GM23338 (cell line): ENCODE measurements at regions not wholly inside any gene's neighbourhood (a gene's known extent, or its start where the extent isn't known, plus 50 kb on each side); places are given as distances from the start of the nearest gene placed in this dataset.

Source experiments
- ATAC-seq: fragments of 200-7000 bp; cut with Tn5 transposase; 3 replicates; pipeline ENCODE4 v1.9.1; 2020
- DNase-seq: peaks from one replicate; pipeline ENCODE4 v3.0.0-alpha.2; 2015; ENCODE audit warnings: low spot score
- H2AFZ ChIP-seq: fragments of 200-600 bp; sonication (generic); 2 replicates; pipeline ENCODE4 v1.8.0; 2016; ENCODE audit warnings: antibody characterized with exemption, mild to moderate bottlenecking, moderate library complexity
- H3F3A ChIP-seq: fragments of 200-600 bp; sonication (generic); replicated peaks from 2 replicates; pipeline ENCODE4 v1.8.0; 2017; ENCODE audit warnings: antibody characterized with exemption, mixed run types, low read depth
- H3K27ac ChIP-seq: fragments of 200-600 bp; sonication (generic); 2 replicates; pipeline ENCODE4 v1.6.1; 2016; ENCODE audit warnings: low read depth
- H3K27me3 ChIP-seq: fragments of 200-600 bp; sonication (generic); 2 replicates; pipeline ENCODE4 v1.8.0; 2016; ENCODE audit warnings: mild to moderate bottlenecking, mixed run types, moderate library complexity; ENCODE audit not compliant: insufficient read depth
- H3K36me3 ChIP-seq: fragments of 200-600 bp; sonication (generic); 2 replicates; pipeline ENCODE4 v1.8.0; 2016; ENCODE audit warnings: mild to moderate bottlenecking; ENCODE audit not compliant: insufficient read depth
- H3K4me1 ChIP-seq: fragments of 200-600 bp; sonication (generic); 2 replicates; pipeline ENCODE4 v1.8.0; 2016; ENCODE audit warnings: mild to moderate bottlenecking, moderate library complexity; ENCODE audit not compliant: insufficient read depth
- H3K4me2 ChIP-seq: fragments of 200-600 bp; sonication (generic); 2 replicates; pipeline ENCODE4 v1.7.1; 2017; ENCODE audit warnings: mixed run types
- H3K4me3 ChIP-seq: fragments of 200-600 bp; sonication (generic); 2 replicates; pipeline ENCODE4 v1.6.1; 2016; ENCODE audit warnings: mixed run types
- H3K79me2 ChIP-seq: fragments of 200-600 bp; sonication (generic); replicated peaks from 2 replicates; pipeline ENCODE4 v1.8.0; 2017; ENCODE audit warnings: mild to moderate bottlenecking; ENCODE audit not compliant: insufficient read depth
- H3K9me2 ChIP-seq: fragments of 200-600 bp; sonication (generic); 2 replicates; pipeline ENCODE4 v1.8.0; 2017; ENCODE audit not compliant: insufficient read depth
- H4K20me1 ChIP-seq: fragments of 200-600 bp; sonication (generic); replicated peaks from 2 replicates; pipeline ENCODE4 v1.8.0; 2017; ENCODE audit warnings: mild to moderate bottlenecking; ENCODE audit not compliant: insufficient read depth
- H3K27ac Mint-ChIP-seq: 2 replicates; pipeline ENCODE4 v1.8.0; 2020; ENCODE audit warnings: inconsistent platforms, mild to moderate bottlenecking, moderate library complexity, mixed read lengths
- H3K27me3 Mint-ChIP-seq: 3 replicates; pipeline ENCODE4 v1.8.0; 2022; ENCODE audit warnings: low read depth, mild to moderate bottlenecking, moderate library complexity, mixed read lengths, inconsistent platforms; ENCODE audit not compliant: insufficient read depth, poor library complexity
- H3K36me3 Mint-ChIP-seq: 3 replicates; pipeline ENCODE4 v1.8.0; 2021; ENCODE audit warnings: low read depth, mild to moderate bottlenecking, inconsistent platforms, moderate library complexity, mixed read lengths
- H3K4me1 Mint-ChIP-seq: 3 replicates; pipeline ENCODE4 v1.8.0; 2020; ENCODE audit warnings: mild to moderate bottlenecking, inconsistent platforms, mixed read lengths
- H3K4me3 Mint-ChIP-seq: 3 replicates; pipeline ENCODE4 v1.8.0; 2021; ENCODE audit warnings: moderate library complexity, mild to moderate bottlenecking, inconsistent platforms, mixed read lengths
- H3K9me3 Mint-ChIP-seq: 3 replicates; pipeline ENCODE4 v1.8.0; 2020; ENCODE audit warnings: moderate library complexity, mild to moderate bottlenecking, inconsistent platforms, mixed read lengths
- CREB1 ChIP-seq: fragments of 250-450 bp; sonication (Bioruptor Pico); IDR thresholded peaks from 2 replicates; pipeline ENCODE4 v1.5.0; 2020; ENCODE audit warnings: low read depth, mild to moderate bottlenecking, moderate library complexity
- EZH2 ChIP-seq: fragments of 200-600 bp; sonication (generic); IDR thresholded peaks from one replicate; pipeline ENCODE4 v1.8.0; 2017; ENCODE audit warnings: antibody characterized with exemption, mild to moderate bottlenecking, low read depth; ENCODE audit not compliant: unreplicated experiment
- EZH2phosphoT487 ChIP-seq: fragments of 200-600 bp; sonication (generic); IDR thresholded peaks from one replicate; pipeline ENCODE4 v1.8.1; 2018; ENCODE audit warnings: antibody characterized with exemption; ENCODE audit not compliant: unreplicated experiment
- POLR2AphosphoS5 ChIP-seq: IDR thresholded peaks from 2 replicates; pipeline ENCODE4 v1.6.1; 2016; ENCODE audit warnings: antibody characterized with exemption, low read depth
- ZNF331 ChIP-seq: fragments of 250-450 bp; sonication (Bioruptor Pico); IDR thresholded peaks from 2 replicates; pipeline ENCODE4 v1.5.0; 2020; ENCODE audit warnings: low read depth, mild to moderate bottlenecking, moderate library complexity
- ZNF462 ChIP-seq: fragments of 250-450 bp; sonication (Bioruptor Pico); IDR thresholded peaks from 2 replicates; pipeline ENCODE4 v1.5.0; 2020; ENCODE audit warnings: mild to moderate bottlenecking, moderate library complexity
- TF ChIP-seq, protein P1 (sequence below), 2 experiments: fragments of 200-600 bp in 1 of 2; sonication (generic) in 1 of 2; conservative IDR thresholded peaks; 2 replicates each; pipeline versions ENCODE4 v1.5.1 to v1.6.1; 2016 to 2017; ENCODE audit warnings: antibody characterized with exemption in 2 of 2, low read depth in 2 of 2, mild to moderate bottlenecking in 2 of 2, moderate library complexity in 1 of 2

DNA sequence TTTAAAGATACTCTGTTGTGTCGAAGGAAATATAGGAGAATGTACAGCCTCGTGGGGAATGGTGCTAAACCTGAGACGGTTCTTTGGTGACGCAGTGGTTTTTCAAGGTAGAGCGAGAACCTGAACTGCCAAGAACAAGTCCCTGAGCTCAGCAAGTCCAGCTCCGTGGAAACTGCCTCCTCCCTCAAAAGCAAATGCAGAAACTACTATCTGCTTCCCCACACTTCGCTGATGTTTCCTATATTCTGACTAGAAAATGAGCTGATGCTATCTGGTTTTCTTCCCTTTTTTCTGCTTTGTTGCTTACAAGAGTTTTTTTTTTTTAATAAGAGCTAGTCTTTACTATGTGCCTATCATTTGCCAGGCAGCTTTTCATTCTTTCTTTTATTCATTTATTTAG lies 85.3 kb upstream of the LY86 start (continued):
- TF ChIP-seq ZNF462 (CRISPR knock-in tag) = no peak
- no peak for TF ChIP-seq POLR2AphosphoS5
- TF ChIP-seq ZNF331 (CRISPR knock-in tag) = no peak
- TF ChIP-seq, protein P1, sequence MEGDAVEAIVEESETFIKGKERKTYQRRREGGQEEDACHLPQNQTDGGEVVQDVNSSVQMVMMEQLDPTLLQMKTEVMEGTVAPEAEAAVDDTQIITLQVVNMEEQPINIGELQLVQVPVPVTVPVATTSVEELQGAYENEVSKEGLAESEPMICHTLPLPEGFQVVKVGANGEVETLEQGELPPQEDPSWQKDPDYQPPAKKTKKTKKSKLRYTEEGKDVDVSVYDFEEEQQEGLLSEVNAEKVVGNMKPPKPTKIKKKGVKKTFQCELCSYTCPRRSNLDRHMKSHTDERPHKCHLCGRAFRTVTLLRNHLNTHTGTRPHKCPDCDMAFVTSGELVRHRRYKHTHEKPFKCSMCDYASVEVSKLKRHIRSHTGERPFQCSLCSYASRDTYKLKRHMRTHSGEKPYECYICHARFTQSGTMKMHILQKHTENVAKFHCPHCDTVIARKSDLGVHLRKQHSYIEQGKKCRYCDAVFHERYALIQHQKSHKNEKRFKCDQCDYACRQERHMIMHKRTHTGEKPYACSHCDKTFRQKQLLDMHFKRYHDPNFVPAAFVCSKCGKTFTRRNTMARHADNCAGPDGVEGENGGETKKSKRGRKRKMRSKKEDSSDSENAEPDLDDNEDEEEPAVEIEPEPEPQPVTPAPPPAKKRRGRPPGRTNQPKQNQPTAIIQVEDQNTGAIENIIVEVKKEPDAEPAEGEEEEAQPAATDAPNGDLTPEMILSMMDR (conservative IDR thresholded peaks at IDR 0.05; ENCODE audit: low read depth in 2 of 2) = no peak
- TF ChIP-seq CREB1 (CRISPR knock-in tag) = no peak

- Histone ChIP-seq H3F3A (no peaks in the 10 kb centered on the region), H3K36me3 (no peaks in the 10 kb centered on the region), H3K27ac (no peak overlapping the region), H3K4me2 (no peak overlapping the region), H3K9me2 (no peaks in the 10 kb centered on the region), H3K27me3 (no peaks in the 10 kb centered on the region), H3K79me2 (no peaks in the 10 kb centered on the region), H3K4me1 (no peaks in the 10 kb centered on the region), H2AFZ (no peak overlapping the region), H4K20me1 (no peaks in the 10 kb centered on the region), H3K4me3 (no peak overlapping the region)
- no peak overlapping the region for H3K4me3 Mint-ChIP-seq
- ATAC-seq (no peak), DNase-seq (no peak)
- no peaks in the 10 kb centered on the region for H3K4me1 Mint-ChIP-seq
- TF ChIP-seq EZH2phosphoT487 (no peak), EZH2 (no peak)
- TF ChIP-seq, protein P1 (conservative IDR thresholded peaks at IDR 0.05; ENCODE audit: low read depth in 2 of 2) = peak; percentile 18 to 33
- no peaks in the 10 kb centered on the region for H3K36me3 Mint-ChIP-seq
- H3K27me3 Mint-ChIP-seq = no peaks in the 10 kb centered on the region
- no peaks in the 10 kb centered on the region; the same call in 2 of the 3 replicates for H3K9me3 Mint-ChIP-seq
- H3K27ac Mint-ChIP-seq = no peak overlapping the region
Observed at GRCh38 chr6:6505111-6505510, 83.4 kb upstream of the LY86 start.
